GM19328 (cell line): ENCODE measurements at regions not wholly inside any gene's neighbourhood (a gene's known extent, or its start where the extent isn't known, plus 50 kb on each side); places are given as distances from the start of the nearest gene placed in this dataset.

Experiments used
- ATAC-seq: cut with Tn5 transposase; IDR thresholded peaks from one replicate; pipeline ENCODE4 v1.9.1; 2021; ENCODE audit warnings: mild to moderate bottlenecking, moderate library complexity; ENCODE audit not compliant: unreplicated experiment

GRCh38 chr4:63817196-63817865 lies 591.9 kb downstream of the TECRL start:
- ATAC-seq = no peak

GRCh38 chr4:63814171-63814964 lies 594.9 kb downstream of the TECRL start:
- ATAC-seq = no peak

- no peak for ATAC-seq
Observed at GRCh38 chr4:63799166-63799565, 610.1 kb downstream of the TECRL start.

- ATAC-seq = no peak
Observed at GRCh38 chr4:63795301-63795700, 613.9 kb downstream of the TECRL start.

GRCh38 chr4:63790377-63790776 lies 618.9 kb downstream of the TECRL start:
- ATAC-seq = no peak

- no peak for ATAC-seq
Observed at GRCh38 chr4:63788271-63788670, 621.0 kb downstream of the TECRL start.

- ATAC-seq = no peak
Observed at GRCh38 chr4:63787326-63787725, 621.9 kb downstream of the TECRL start.

GRCh38 chr4:63786171-63786570 lies 623.1 kb downstream of the TECRL start:
- no peak for ATAC-seq

GRCh38 chr4:63784822-63785221 lies 624.4 kb downstream of the TECRL start:
- no peak for ATAC-seq

GRCh38 chr4:63777601-63778000 lies 631.6 kb downstream of the TECRL start:
- ATAC-seq = no peak

GRCh38 chr4:63764400-63764799 lies 644.9 kb downstream of the TECRL start:
- no peak for ATAC-seq

- ATAC-seq = no peak
Observed at GRCh38 chr4:63757929-63758328, 651.3 kb downstream of the TECRL start.

GRCh38 chr4:63742882-63743281 lies 666.4 kb downstream of the TECRL start:
- ATAC-seq = no peak

GRCh38 chr4:63729519-63729918 lies 679.7 kb downstream of the TECRL start:
- ATAC-seq = no peak

GRCh38 chr4:63728480-63729177 lies 680.6 kb downstream of the TECRL start:
- ATAC-seq = no peak

GRCh38 chr4:63717384-63717783 lies 691.9 kb downstream of the TECRL start:
- no peak for ATAC-seq

GRCh38 chr4:63708661-63709060 lies 700.6 kb downstream of the TECRL start:
- ATAC-seq = no peak

GRCh38 chr4:63700569-63700968 lies 708.7 kb downstream of the TECRL start:
- ATAC-seq = no peak

- no peak for ATAC-seq
Observed at GRCh38 chr4:63693321-63693720, 715.9 kb downstream of the TECRL start.

GRCh38 chr4:63678358-63678931 lies 730.8 kb downstream of the TECRL start:
- no peak for ATAC-seq

GRCh38 chr4:63670735-63671134 lies 738.5 kb downstream of the TECRL start:
- ATAC-seq = no peak
